ENCODE measurements at regions not wholly inside any gene's neighbourhood (a gene's known extent, or its start where the extent isn't known, plus 50 kb on each side); places are given as distances from the start of the nearest gene placed in this dataset.
"Not testable (repeated sequence)": the region's sequence is repeated elsewhere in the genome, so short reads cannot be mapped to it uniquely, and the experiment has no call there.

DNA sequence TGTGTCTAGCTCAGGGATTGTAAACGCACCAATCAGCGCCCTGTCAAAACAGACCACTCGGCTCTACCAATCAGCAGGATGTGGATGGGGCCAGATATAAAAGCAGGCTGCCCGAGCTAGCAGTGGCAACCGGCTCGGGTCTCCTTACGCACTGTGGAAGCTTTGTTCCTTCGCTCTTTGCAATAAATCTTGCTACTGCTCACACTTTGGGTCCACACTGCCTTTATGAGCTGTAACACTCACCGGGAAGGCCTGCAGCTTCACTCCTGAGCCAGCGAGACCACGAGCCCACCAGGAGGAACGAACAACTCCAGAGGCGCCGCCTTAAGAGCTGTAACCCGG, 630.6 kb upstream of the NXPH2 start:
- H3K4me1 ChIP-seq (ENCODE audit: control insufficient read depth in 3 of 3, insufficient read depth in 2 of 3, low read depth in 1 of 3, low read length in 2 of 3); H3K4me3 ChIP-seq (ENCODE audit: low read depth in 1 of 3, low read length in 3 of 3); H3K27ac ChIP-seq (ENCODE audit: low read depth in 1 of 3, low read length in 2 of 3); DNase-seq; H3K9me3 ChIP-seq (ENCODE audit: control insufficient read depth in 2 of 2, insufficient read depth in 1 of 2, low read depth in 1 of 2, low read length in 1 of 2); H3K36me3 ChIP-seq (ENCODE audit: control insufficient read depth in 3 of 3, insufficient read depth in 2 of 3, low read depth in 1 of 3, low read length in 3 of 3); FAIRE-seq; H3K27me3 ChIP-seq (ENCODE audit: control insufficient read depth in 3 of 3, insufficient read depth in 3 of 3, low read length in 3 of 3): not testable (repeated sequence)
- WGBS, 3 donors = 73 to 91% (median 88%) methylated on average over 14 to 15 of the region's 15 CpGs

DNA sequence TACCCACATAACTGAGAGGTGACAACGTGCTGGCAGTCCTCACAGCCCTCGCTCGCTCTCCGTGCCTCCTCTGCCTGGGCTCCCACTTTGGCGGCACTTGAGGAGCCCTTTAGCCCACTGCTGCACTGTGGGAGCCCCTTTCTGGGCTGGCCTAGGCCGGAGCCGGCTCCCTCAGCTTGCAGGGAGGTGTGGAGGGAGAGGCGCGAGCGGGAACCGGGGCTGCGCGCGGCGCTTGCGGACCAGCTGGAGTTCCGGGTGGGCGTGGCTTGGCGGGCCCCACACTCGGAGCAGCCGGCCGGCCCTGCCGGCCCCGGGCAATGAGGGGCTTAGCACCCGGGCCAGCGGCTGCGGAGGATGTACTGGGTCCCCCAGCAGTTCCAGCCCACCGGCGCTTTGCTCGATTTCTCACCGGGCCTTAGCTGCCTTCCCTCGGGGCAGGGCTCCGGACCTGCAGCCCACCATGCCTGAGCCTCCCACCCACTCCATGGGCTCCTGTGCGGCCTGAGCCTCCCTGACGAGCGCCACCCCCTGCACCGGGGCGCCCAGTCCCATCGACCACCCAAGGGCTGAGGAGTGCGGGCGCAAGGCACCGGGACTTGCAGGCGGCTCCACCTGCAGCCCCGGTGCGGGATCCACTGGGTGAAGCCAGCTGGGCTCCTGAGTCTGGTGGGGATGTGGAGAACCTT, 630.1 kb upstream of the NXPH2 start:
- H3K4me1 ChIP-seq (ENCODE audit: control insufficient read depth in 3 of 3, insufficient read depth in 2 of 3, low read depth in 1 of 3, low read length in 2 of 3); H3K27ac ChIP-seq (ENCODE audit: low read depth in 1 of 3, low read length in 2 of 3); H3K9me3 ChIP-seq (ENCODE audit: control insufficient read depth in 2 of 2, insufficient read depth in 1 of 2, low read depth in 1 of 2, low read length in 1 of 2); DNase-seq; FAIRE-seq; H3K27me3 ChIP-seq (ENCODE audit: control insufficient read depth in 3 of 3, insufficient read depth in 3 of 3, low read length in 3 of 3); H3K4me3 ChIP-seq (ENCODE audit: low read depth in 1 of 3, low read length in 3 of 3); H3K36me3 ChIP-seq (ENCODE audit: control insufficient read depth in 3 of 3, insufficient read depth in 2 of 3, low read depth in 1 of 3, low read length in 3 of 3): not testable (repeated sequence)
- 93 to 97% (median 95%) methylated on average over 21 to 45 of the region's 45 CpGs for WGBS, 3 donors

DNA sequence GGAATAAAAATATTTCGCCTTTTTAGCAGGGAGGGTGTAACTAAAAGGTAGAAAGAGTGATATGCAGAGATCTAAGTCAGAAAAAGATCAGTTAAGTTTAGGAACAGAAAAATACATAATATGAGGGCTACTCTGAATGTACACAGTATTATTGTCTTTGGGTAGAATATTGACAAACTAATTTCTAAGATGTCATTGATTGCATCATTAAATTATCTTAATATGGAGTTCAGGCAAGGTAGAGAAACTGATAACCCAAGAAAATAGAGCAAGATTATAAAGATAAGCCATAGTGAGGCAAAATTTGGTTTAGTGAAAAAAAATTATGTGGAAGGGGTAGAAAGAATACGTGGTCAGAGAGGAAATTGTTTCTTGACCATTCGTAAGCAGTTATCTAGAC, 629.0 kb upstream of the NXPH2 start:
- Histone ChIP-seq H3K4me3 (ENCODE audit: low read depth in 1 of 3, low read length in 3 of 3) (no peak overlapping the region), H3K4me1 (ENCODE audit: control insufficient read depth in 3 of 3, insufficient read depth in 2 of 3, low read depth in 1 of 3, low read length in 2 of 3) (no peaks in the 10 kb centered on the region), H3K9me3 (ENCODE audit: control insufficient read depth in 2 of 2, insufficient read depth in 1 of 2, low read depth in 1 of 2, low read length in 1 of 2) (no peaks in the 10 kb centered on the region), H3K27ac (ENCODE audit: low read depth in 1 of 3, low read length in 2 of 3) (no peak overlapping the region), H3K27me3 (ENCODE audit: control insufficient read depth in 3 of 3, insufficient read depth in 3 of 3, low read length in 3 of 3) (no peaks in the 10 kb centered on the region), H3K36me3 (ENCODE audit: control insufficient read depth in 3 of 3, insufficient read depth in 2 of 3, low read depth in 1 of 3, low read length in 3 of 3) (no peaks in the 10 kb centered on the region)
- no peak for FAIRE-seq
- no peak for DNase-seq
- 35 to 71% (median 48%) methylated on average over 3 of the region's 3 CpGs for WGBS, 3 donors

DNA sequence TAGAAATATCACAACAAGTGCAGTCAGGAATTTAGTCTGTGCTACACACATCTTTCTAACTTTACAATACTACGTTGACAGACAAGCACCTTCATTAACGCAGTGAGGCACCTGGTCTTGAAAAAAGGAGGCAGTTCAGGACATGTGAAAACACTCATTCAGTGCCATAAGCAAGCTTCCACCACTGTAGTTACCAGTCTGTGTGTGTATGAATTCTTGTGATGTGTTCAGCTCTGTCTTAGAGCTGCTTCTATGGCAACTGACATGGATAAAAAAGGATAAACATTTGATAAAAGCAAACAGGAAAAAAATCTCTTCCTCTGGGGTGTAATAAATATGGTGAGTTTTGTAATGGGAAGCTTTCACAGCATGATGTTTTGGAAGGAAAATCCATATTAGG, 623.8 kb upstream of the NXPH2 start:
- Histone ChIP-seq H3K27me3 (ENCODE audit: control insufficient read depth in 3 of 3, insufficient read depth in 3 of 3, low read length in 3 of 3) (no peaks in the 10 kb centered on the region), H3K4me3 (ENCODE audit: low read depth in 1 of 3, low read length in 3 of 3) (no peak overlapping the region), H3K4me1 (ENCODE audit: control insufficient read depth in 3 of 3, insufficient read depth in 2 of 3, low read depth in 1 of 3, low read length in 2 of 3) (no peaks in the 10 kb centered on the region), H3K27ac (ENCODE audit: low read depth in 1 of 3, low read length in 2 of 3) (no peak overlapping the region), H3K36me3 (ENCODE audit: control insufficient read depth in 3 of 3, insufficient read depth in 2 of 3, low read depth in 1 of 3, low read length in 3 of 3) (no peaks in the 10 kb centered on the region), H3K9me3 (ENCODE audit: control insufficient read depth in 2 of 2, insufficient read depth in 1 of 2, low read depth in 1 of 2, low read length in 1 of 2) (no peaks in the 10 kb centered on the region)
- FAIRE-seq (no peak), DNase-seq (no peak)
- 72 to 85% (median 80%) methylated on average over 2 of the region's 2 CpGs for WGBS, 3 donors

DNA sequence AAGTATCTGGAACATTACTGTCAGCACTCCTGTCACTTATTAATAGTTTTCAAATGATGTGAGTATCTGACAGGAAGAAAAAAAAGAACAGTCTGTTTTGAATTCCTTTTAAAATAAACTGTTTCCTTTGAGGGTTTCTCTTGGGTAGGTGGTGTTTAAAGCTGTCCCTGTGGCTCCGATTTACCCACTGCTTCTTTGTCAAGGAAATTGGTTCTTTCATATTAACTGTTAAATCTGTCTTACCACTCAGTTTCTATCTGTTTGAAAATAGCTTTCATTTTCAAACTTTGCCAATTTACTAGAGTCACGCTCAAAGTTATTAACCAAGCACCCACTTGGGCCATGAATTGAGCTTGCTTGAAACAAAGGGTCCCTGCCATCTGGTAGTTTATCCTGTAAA, 614.6 kb upstream of the NXPH2 start:
- no peak for FAIRE-seq
- no peaks in the 10 kb centered on the region for H3K36me3 ChIP-seq (ENCODE audit: control insufficient read depth in 3 of 3, insufficient read depth in 2 of 3, low read depth in 1 of 3, low read length in 3 of 3)

DNA sequence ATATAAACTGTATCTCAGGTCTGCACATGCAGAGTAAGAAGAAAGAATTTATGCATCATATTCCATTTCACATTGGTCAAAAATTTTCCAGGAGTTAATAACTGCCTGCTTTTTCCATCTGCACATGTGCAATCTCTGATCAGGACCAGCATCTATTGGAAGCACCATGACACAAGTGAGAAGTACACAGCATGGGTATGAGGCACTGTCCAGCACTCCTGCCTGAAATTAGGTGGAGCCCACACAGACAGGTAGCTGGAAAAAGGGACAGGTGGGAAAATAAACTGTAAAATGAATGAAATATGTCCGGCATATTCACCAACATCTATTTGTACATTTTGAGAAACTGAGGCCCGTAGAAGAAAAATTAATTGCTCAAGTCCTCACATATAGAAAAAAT, 609.2 kb upstream of the NXPH2 start:
- Histone ChIP-seq H3K27ac (ENCODE audit: low read depth in 1 of 3, low read length in 2 of 3) (no peak overlapping the region), H3K9me3 (ENCODE audit: control insufficient read depth in 2 of 2, insufficient read depth in 1 of 2, low read depth in 1 of 2, low read length in 1 of 2) (no peaks in the 10 kb centered on the region), H3K4me1 (ENCODE audit: control insufficient read depth in 3 of 3, insufficient read depth in 2 of 3, low read depth in 1 of 3, low read length in 2 of 3) (no peaks in the 10 kb centered on the region), H3K4me3 (ENCODE audit: low read depth in 1 of 3, low read length in 3 of 3) (no peak overlapping the region), H3K27me3 (ENCODE audit: control insufficient read depth in 3 of 3, insufficient read depth in 3 of 3, low read length in 3 of 3) (no peaks in the 10 kb centered on the region), H3K36me3 (ENCODE audit: control insufficient read depth in 3 of 3, insufficient read depth in 2 of 3, low read depth in 1 of 3, low read length in 3 of 3) (no peaks in the 10 kb centered on the region)
- FAIRE-seq (no peak), DNase-seq (no peak)
- WGBS, 3 donors = 87 to 92% (median 90%) methylated on average over 2 of the region's 2 CpGs

More for the DNA sequence above, 614.6 kb upstream of the NXPH2 start:
- Histone ChIP-seq H3K4me3 (ENCODE audit: low read depth in 1 of 3, low read length in 3 of 3) (no peak overlapping the region), H3K4me1 (ENCODE audit: control insufficient read depth in 3 of 3, insufficient read depth in 2 of 3, low read depth in 1 of 3, low read length in 2 of 3) (no peaks in the 10 kb centered on the region), H3K27me3 (ENCODE audit: control insufficient read depth in 3 of 3, insufficient read depth in 3 of 3, low read length in 3 of 3) (no peaks in the 10 kb centered on the region), H3K9me3 (ENCODE audit: control insufficient read depth in 2 of 2, insufficient read depth in 1 of 2, low read depth in 1 of 2, low read length in 1 of 2) (no peaks in the 10 kb centered on the region), H3K27ac (ENCODE audit: low read depth in 1 of 3, low read length in 2 of 3) (no peak overlapping the region)
- 62 to 71% (median 70%) methylated on average over 2 of the region's 2 CpGs for WGBS, 3 donors
- no peak for DNase-seq

DNA sequence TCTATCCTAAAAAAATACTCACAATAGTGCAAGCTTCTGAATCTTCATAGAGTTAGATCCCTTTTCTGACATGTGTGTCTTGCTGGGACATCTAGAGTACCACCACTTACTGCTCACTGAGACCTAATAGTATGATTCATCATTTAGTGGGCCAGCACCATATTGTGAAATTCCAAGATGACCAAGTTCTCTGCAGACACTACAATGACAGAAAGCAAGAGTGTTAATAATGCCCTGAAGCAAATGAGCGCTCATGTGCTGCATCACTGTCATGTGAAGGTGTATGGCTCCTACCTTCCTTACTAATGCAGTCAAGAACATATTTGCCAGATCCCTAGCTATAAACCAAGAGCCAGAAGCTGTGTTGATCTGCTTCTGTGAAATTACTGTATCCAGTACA, 606.2 kb upstream of the NXPH2 start:
- DNase-seq = no peak
- no peaks in the 10 kb centered on the region for H3K27me3 ChIP-seq (ENCODE audit: control insufficient read depth in 3 of 3, insufficient read depth in 3 of 3, low read length in 3 of 3)
- H3K27ac ChIP-seq (ENCODE audit: low read depth in 1 of 3, low read length in 2 of 3) = no peak overlapping the region
- no peak for FAIRE-seq
- H3K36me3 ChIP-seq (ENCODE audit: control insufficient read depth in 3 of 3, insufficient read depth in 2 of 3, low read depth in 1 of 3, low read length in 3 of 3) = no peaks in the 10 kb centered on the region
- H3K4me3 ChIP-seq (ENCODE audit: low read depth in 1 of 3, low read length in 3 of 3) = no peak overlapping the region
- 93 to 97% (median 93%) methylated on average over 1 of the region's 1 CpG for WGBS, 3 donors
- H3K9me3 ChIP-seq (ENCODE audit: control insufficient read depth in 2 of 2, insufficient read depth in 1 of 2, low read depth in 1 of 2, low read length in 1 of 2) = no peaks in the 10 kb centered on the region
- no peaks in the 10 kb centered on the region for H3K4me1 ChIP-seq (ENCODE audit: control insufficient read depth in 3 of 3, insufficient read depth in 2 of 3, low read depth in 1 of 3, low read length in 2 of 3)

DNA sequence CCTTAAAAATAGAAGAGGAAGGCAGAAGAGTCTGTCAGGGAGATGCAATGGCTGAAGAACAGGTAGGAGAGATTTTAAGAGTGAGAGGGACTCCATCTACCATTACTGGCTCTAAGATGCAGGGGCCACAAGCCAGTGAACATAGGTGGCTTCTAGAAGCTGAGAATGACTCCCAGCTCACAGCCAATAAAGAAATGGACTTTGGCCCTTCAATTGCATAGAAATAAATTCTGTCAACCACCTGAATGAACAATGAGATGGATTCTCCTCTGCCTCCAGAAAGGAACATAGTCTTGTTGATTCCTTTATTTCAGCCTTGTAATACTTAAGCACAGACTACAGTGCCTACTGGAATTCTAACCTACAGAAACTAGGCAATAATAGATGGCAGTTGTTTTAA, 603.3 kb upstream of the NXPH2 start:
- Histone ChIP-seq H3K4me3 (ENCODE audit: low read depth in 1 of 3, low read length in 3 of 3) (no peak overlapping the region), H3K4me1 (ENCODE audit: control insufficient read depth in 3 of 3, insufficient read depth in 2 of 3, low read depth in 1 of 3, low read length in 2 of 3) (no peaks in the 10 kb centered on the region), H3K9me3 (ENCODE audit: control insufficient read depth in 2 of 2, insufficient read depth in 1 of 2, low read depth in 1 of 2, low read length in 1 of 2) (no peaks in the 10 kb centered on the region), H3K36me3 (ENCODE audit: control insufficient read depth in 3 of 3, insufficient read depth in 2 of 3, low read depth in 1 of 3, low read length in 3 of 3) (no peaks in the 10 kb centered on the region), H3K27ac (ENCODE audit: low read depth in 1 of 3, low read length in 2 of 3) (no peak overlapping the region), H3K27me3 (ENCODE audit: control insufficient read depth in 3 of 3, insufficient read depth in 3 of 3, low read length in 3 of 3) (no peaks in the 10 kb centered on the region)
- FAIRE-seq = no peak
- DNase-seq = no peak

DNA sequence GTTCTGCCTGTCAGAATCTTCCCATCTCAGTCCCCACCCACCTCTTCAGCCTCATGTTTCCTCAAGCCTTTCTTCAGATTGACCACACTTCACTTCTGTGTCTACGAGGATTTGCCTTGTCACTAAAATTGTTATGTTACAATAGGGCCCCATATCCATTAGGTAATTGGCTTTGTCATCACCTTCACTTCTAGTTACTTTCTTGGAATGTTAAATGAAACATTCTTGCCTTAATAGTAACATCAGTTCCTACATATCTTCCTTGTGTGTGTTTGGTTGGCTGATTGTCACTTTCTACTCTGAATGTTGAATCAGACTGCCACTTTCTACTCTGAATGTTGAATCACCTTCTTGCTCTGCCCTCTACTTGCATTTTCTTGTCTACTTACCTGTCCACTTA, 599.9 kb upstream of the NXPH2 start:
- 76 to 84% (median 81%) methylated on average over 1 of the region's 1 CpG for WGBS, 3 donors

More for the DNA sequence above, 599.9 kb upstream of the NXPH2 start:
- Histone ChIP-seq H3K4me3 (ENCODE audit: low read depth in 1 of 3, low read length in 3 of 3) (no peak overlapping the region), H3K9me3 (ENCODE audit: control insufficient read depth in 2 of 2, insufficient read depth in 1 of 2, low read depth in 1 of 2, low read length in 1 of 2) (no peaks in the 10 kb centered on the region), H3K27ac (ENCODE audit: low read depth in 1 of 3, low read length in 2 of 3) (no peak overlapping the region), H3K4me1 (ENCODE audit: control insufficient read depth in 3 of 3, insufficient read depth in 2 of 3, low read depth in 1 of 3, low read length in 2 of 3) (no peaks in the 10 kb centered on the region), H3K27me3 (ENCODE audit: control insufficient read depth in 3 of 3, insufficient read depth in 3 of 3, low read length in 3 of 3) (no peaks in the 10 kb centered on the region), H3K36me3 (ENCODE audit: control insufficient read depth in 3 of 3, insufficient read depth in 2 of 3, low read depth in 1 of 3, low read length in 3 of 3) (no peaks in the 10 kb centered on the region)
- no peak for FAIRE-seq
- no peak for DNase-seq

Data from small intestine (tissue), 7 donors.